ENCODE measurements at regions not wholly inside any gene's neighbourhood (a gene's known extent, or its start where the extent isn't known, plus 50 kb on each side); places are given as distances from the start of the nearest gene placed in this dataset.
A peak's percentile ranks its signal among the peaks of the same experiment; 100 is the strongest.
"Not testable (repeated sequence)": the region's sequence is repeated elsewhere in the genome, so short reads cannot be mapped to it uniquely, and the experiment has no call there.

DNA sequence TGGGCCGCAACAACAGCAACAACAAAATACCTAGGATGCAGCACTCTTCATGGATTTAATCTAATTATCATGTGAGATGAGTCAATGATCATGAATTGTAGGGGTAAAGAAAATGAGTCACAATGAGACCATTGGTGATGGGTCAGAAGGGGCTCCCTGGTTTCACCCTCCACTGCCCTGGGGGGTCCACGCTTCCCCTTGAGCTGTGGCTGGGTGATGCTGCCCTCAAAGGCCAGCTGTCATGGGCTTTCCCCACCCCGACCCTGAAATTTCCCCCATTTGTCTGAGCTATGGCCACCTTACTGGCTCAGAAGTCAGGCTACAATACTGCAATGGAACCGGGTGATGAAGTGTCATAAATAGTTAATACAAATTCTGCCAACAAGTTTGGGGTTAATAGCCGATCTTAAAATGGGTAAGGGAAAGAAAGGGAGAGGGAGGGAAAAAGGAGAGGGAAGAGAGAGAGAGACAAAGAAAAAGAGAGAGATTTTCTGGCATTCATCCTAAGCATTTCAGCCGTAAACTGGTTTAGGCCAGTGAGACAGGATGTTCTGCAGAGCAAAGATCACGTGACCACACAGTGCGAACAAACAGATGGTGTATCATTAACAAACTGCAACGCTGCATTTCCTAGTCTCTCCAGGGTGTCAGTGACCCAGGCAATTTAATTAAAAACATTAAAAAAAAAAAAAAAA, 143.4 kb upstream of the ERRFI1 start:
- DNase-seq (ENCODE audit: low read depth), result peak; percentile 50

DNA sequence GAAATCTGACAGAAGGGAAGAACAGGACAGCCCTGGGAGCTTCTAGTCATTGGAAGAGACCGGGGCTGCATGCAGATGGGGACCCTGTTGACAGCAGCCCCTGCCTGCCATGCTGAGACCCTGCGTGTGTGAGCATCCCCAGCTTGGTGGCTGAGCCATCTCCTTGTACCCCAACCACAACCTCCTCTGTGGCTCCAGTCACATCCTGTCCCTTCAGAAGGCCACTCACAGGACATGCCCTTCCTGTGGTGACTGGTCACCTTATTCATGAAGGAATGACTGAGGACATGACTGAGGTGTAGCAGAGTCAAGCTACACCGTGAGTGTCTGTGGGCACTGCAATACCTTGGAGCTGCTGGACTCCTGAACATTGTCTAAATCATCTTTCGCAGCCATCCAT, 141.8 kb upstream of the ERRFI1 start:
- DNase-seq (ENCODE audit: low read depth), result no peak

DNA sequence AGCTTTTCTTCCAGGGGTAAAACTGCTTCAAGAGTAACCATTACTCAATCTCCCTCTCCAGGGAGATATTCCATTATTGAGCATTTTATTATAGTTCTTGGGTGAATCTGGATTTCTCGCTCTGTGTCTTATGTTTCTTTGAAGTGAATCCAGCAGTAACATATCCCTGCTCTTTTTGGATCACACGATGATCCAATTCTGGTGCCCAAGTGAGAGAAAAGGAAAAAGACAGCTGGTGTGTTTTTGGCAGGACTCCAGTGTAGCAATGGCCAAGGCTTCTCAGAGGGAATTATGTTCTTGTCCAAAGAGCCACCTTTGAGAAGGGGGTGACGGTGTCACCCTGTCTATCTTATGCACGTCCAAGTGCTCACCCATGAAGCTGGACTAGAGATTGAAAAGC, 140.3 kb upstream of the ERRFI1 start:
- no peak for DNase-seq (ENCODE audit: low read depth)

- no peak for DNase-seq (ENCODE audit: low read depth)
Observed at GRCh38 chr1:8165595-8166360, 139.7 kb upstream of the ERRFI1 start.

DNA sequence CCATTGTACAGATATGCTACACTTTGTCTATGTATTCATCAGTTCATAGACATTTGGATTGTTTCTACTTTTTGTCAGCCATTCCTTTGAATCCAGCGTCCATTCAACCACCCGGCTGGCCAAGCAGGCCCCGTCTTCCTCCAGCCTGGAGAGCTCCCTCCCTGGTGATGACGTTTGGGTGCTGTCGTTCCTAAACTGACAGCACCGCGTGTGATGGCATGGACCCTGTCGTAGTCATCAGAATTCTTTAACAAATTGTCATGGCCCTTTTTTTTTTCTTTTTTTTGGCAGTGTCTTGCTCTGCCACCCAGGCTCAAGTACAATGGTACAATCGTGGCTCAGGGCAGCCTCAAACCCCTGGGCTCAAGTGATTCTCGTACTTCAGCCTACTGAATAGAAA, 138.6 kb upstream of the ERRFI1 start:
- no peak for DNase-seq (ENCODE audit: low read depth)

DNA sequence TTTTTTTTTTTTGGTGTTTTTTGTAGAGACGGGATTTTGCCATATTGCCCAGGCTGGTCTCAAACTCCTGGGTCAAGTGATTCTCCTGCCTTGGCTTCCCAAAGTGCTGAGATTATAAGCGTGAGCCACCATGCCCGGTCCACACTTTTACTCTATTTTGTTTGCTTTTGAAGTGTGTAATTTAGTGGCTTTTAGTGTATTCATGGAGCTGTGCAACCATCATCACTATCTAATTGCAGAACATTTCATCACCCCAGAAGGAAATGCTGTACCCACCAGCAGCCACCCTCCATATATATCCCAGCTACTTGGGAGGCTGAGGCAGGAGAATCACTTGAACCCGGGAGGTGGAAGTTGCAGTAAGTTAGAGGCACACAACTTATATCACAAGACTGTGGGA, 136.9 kb upstream of the ERRFI1 start:
- no peak for DNase-seq (ENCODE audit: low read depth)

- DNase-seq (ENCODE audit: low read depth), result no peak
Observed at GRCh38 chr1:8162168-8162567, 136.1 kb upstream of the ERRFI1 start.

DNA sequence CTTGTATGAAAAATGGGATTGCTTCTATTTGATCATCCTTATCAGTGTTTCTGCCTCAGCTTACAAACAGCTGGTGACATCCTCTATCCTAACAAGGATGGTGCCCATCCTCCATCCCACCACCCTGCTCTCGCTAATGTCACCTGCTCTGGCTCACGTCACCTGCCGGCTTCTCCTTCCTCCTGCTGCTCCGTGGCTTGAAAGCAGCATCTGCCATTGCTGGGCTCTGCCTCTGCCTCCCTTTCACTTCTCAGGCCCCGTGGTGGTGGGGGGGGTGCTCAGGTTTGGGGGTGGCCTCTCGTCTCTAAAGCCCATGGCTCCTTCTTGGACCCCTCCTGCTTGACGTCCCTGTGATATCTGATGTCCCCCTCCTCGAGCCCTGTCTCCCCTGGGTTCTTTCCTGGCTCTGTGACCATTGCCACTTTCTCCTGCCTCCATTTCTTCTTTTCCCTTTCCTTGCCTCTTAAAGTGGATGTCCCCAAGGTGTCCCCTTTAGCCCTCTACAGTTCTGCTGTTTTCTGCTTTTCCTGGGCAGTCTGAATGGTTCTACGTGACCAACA, 135.5 kb upstream of the ERRFI1 start:
- DNase-seq (ENCODE audit: low read depth), result no peak

GRCh38 chr1:8159470-8160024, 133.4 kb upstream of the ERRFI1 start:
- no peak for DNase-seq (ENCODE audit: low read depth)

- no peak for DNase-seq (ENCODE audit: low read depth)
Observed at GRCh38 chr1:8158995-8159394, 132.9 kb upstream of the ERRFI1 start.

DNA sequence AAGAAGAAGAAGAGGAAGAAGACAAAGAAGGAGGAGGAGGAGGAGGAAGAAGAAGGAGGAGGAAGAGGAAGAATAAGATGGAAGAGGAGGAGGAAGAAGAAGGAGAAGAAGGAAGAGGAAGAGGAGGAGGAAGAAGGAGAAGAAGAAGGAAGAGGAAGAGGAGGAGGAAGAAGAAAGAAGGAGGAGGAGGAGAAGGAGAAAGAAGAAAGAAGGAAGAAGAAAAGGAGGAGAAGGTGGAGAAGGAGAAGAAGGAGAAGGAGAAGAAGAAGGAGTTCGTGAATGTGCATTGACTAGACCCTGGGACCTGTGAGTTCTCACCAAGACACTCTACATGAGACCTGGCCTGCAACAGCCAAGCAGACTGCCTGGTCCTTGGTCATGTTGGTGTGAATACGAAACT, 131.7 kb upstream of the ERRFI1 start:
- no peak for DNase-seq (ENCODE audit: low read depth)

DNA sequence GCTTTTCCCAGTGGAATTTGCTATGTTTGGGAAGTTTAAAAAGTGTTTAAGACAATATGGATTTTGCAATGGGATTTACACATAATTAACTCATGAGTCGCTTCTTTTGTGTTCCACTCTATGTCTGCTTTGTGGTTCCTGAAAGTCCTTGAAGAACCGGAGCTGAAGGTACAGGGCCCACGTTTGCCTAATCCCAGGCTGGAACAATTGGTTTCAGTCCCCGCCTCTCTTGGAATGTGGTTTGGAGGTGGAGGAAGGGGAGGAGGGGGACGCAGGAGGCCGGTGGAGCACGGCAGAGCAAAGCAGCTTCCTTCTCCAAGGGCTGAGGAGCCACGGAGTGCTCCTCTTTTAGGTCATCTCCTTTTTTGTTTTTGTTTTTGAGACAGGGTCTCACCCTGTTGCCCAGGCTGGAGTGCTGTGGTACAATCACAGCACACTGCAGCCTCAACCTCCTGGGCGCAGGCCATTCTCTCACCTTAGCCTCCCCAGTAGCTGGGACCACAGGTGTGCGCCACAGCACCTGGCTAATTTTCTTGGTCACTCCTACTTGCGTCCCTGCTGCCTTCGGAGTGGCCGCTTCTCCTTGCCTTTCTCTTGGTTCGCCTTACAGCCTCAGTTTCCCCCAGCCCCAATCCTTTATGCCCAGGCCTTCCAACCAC, 129.5 kb upstream of the ERRFI1 start:
- no peak for DNase-seq (ENCODE audit: low read depth)

- no peak for DNase-seq (ENCODE audit: low read depth)
Observed at GRCh38 chr1:8154621-8155052, 128.5 kb upstream of the ERRFI1 start.

DNA sequence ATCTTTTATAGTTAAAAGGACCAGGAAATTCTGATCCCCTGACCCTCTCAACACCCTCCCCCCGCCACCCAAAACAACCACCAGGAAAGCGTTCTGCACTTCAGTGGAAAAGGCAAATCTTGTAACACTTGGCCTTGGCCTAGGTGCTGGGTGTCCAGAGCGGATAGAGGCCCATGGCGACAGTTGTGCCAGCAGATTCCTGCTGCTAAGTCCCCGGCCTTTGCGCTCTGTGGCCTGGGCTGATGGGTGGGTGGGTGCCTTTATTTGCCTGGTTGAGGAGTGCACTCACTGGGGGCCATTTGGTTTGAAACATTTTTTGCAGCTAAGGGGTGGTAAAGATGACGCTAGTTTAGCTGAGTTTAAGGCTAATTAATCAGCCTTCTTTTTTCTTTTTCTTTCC, 127.9 kb upstream of the ERRFI1 start:
- DNase-seq (ENCODE audit: low read depth), result no peak

GRCh38 chr1:8152731-8153702, 126.9 kb upstream of the ERRFI1 start:
- DNase-seq (ENCODE audit: low read depth), result no peak

GRCh38 chr1:8151647-8152046, 125.5 kb upstream of the ERRFI1 start:
- no peak for DNase-seq (ENCODE audit: low read depth)

DNA sequence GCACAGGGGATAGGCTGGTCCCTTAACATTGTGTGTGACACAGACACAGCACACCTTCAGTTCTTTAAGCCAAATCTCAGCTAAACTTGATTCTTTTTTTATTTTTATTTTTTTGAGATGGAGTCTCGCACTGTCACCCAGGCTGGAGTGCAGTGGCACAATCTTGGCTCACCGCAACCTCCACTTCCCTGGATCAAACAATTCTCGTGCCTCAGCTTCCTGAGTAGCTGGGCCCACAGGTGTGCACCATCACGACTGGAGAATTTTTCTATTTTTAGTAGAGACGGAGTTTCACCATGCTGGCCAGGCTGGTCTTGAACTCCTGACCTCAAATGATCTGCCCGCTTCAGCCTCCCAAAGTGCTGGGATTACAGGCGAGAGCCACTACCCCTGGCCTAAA, 123.6 kb upstream of the ERRFI1 start:
- not testable (repeated sequence) for DNase-seq (ENCODE audit: low read depth)

GRCh38 chr1:8147956-8148355, 121.8 kb upstream of the ERRFI1 start:
- DNase-seq (ENCODE audit: low read depth), result no peak

GRCh38 chr1:8146257-8146855, 120.2 kb upstream of the ERRFI1 start:
- DNase-seq (ENCODE audit: low read depth), result no peak

DNA sequence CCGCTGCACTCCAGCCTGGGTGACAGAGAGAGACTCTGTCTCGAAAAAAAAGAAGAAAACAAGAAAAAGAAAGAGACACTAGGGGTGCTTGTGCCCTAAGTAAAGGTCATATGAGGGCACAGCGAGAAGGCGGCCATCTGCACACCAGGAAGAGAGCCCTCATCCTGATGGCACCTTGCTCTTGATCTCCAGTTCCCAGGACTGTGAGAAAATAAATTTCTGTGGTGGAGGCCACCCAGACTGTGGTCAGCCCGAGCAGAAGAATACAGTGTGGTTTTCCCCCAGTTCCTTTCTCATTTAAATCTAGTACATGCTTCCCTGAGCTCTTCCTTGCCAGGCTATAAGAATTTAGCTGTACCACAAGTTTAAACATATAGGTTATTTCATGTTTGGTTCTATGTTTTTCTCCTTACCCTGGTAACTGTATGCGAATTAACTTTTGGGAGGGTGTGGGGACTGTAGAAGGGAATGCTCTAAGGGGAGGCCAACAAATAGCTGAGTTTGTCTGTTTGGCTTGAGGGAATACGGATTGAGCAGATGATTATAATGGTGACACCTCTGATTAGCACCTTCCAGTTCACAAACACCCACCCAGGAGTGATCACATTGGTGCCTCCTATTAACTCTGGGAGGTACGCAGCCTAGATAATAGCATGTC, 119.6 kb upstream of the ERRFI1 start:
- DNase-seq (ENCODE audit: low read depth), result no peak
